ENCODE measurements at regions not wholly inside any gene's neighbourhood (a gene's known extent, or its start where the extent isn't known, plus 50 kb on each side); places are given as distances from the start of the nearest gene placed in this dataset.

GRCh38 chr11:81756864-81757595 lies 976.6 kb downstream of the FAM181B start:
- Mint-ChIP-seq H3K9me3 (no peaks in the 10 kb centered on the region), H3K36me3 (ENCODE audit: low read depth) (no peaks in the 10 kb centered on the region), H3K27ac (ENCODE audit: unreplicated experiment) (no peak overlapping the region)

GRCh38 chr11:81749245-81749644 lies 984.4 kb downstream of the FAM181B start:
- Mint-ChIP-seq H3K4me3 (no peak overlapping the region), H3K9me3 (no peaks in the 10 kb centered on the region), H3K27me3 (ENCODE audit: low read depth) (peaks cover 2% of the 10 kb centered on the region), H3K4me1 (no peaks in the 10 kb centered on the region), H3K36me3 (ENCODE audit: low read depth) (no peaks in the 10 kb centered on the region), H3K27ac (ENCODE audit: unreplicated experiment) (no peak overlapping the region)
- no peak for DNase-seq (ENCODE audit: low read depth, low spot score)
- no peak for TF ChIP-seq CTCF (conservative IDR thresholded peaks at IDR 0.05)

More at GRCh38 chr11:81756864-81757595, 976.6 kb downstream of the FAM181B start:
- no peak for TF ChIP-seq CTCF (conservative IDR thresholded peaks at IDR 0.05)
- Mint-ChIP-seq H3K4me3 (no peak overlapping the region), H3K27me3 (ENCODE audit: low read depth) (peaks cover 10% of the 10 kb centered on the region), H3K4me1 (no peaks in the 10 kb centered on the region)
- DNase-seq (ENCODE audit: low read depth, low spot score): no peak

- H3K4me1 Mint-ChIP-seq: peaks cover 8% of the 10 kb centered on the region
- no peak overlapping the region for H3K4me3 Mint-ChIP-seq
- H3K9me3 Mint-ChIP-seq: no peaks in the 10 kb centered on the region
- DNase-seq (ENCODE audit: low read depth, low spot score): no peak
- no peaks in the 10 kb centered on the region for H3K36me3 Mint-ChIP-seq (ENCODE audit: low read depth)
- no peak for TF ChIP-seq CTCF (conservative IDR thresholded peaks at IDR 0.05)
- H3K27ac Mint-ChIP-seq (ENCODE audit: unreplicated experiment): no peak overlapping the region
- H3K27me3 Mint-ChIP-seq (ENCODE audit: low read depth): no peaks in the 10 kb centered on the region
Observed at GRCh38 chr11:81744336-81745116, 989.1 kb downstream of the FAM181B start.

- H3K9me3 Mint-ChIP-seq: peaks cover 7% of the 10 kb centered on the region
Observed at GRCh38 chr11:81725701-81726100, 1008.0 kb downstream of the FAM181B start.

GRCh38 chr11:81717695-81718094 lies 1016.0 kb downstream of the FAM181B start:
- DNase-seq (ENCODE audit: low read depth, low spot score): no peak
- no peaks in the 10 kb centered on the region for H3K4me1 Mint-ChIP-seq
- H3K36me3 Mint-ChIP-seq (ENCODE audit: low read depth): no peaks in the 10 kb centered on the region
- H3K27ac Mint-ChIP-seq (ENCODE audit: unreplicated experiment): no peak overlapping the region
- H3K4me3 Mint-ChIP-seq: no peak overlapping the region
- TF ChIP-seq CTCF (conservative IDR thresholded peaks at IDR 0.05): no peak
- H3K9me3 Mint-ChIP-seq: no peaks in the 10 kb centered on the region
- H3K27me3 Mint-ChIP-seq (ENCODE audit: low read depth): no peaks in the 10 kb centered on the region

More at GRCh38 chr11:81725701-81726100, 1008.0 kb downstream of the FAM181B start:
- H3K27ac Mint-ChIP-seq (ENCODE audit: unreplicated experiment): no peak overlapping the region
- H3K4me3 Mint-ChIP-seq: no peak overlapping the region
- no peaks in the 10 kb centered on the region for H3K4me1 Mint-ChIP-seq
- H3K36me3 Mint-ChIP-seq (ENCODE audit: low read depth): no peaks in the 10 kb centered on the region
- no peak for TF ChIP-seq CTCF (conservative IDR thresholded peaks at IDR 0.05)
- no peak for DNase-seq (ENCODE audit: low read depth, low spot score)
- H3K27me3 Mint-ChIP-seq (ENCODE audit: low read depth): no peaks in the 10 kb centered on the region

All from neural crest cell (in vitro differentiated cells).